ENCODE measurements at regions not wholly inside any gene's neighbourhood (a gene's known extent, or its start where the extent isn't known, plus 50 kb on each side); places are given as distances from the start of the nearest gene placed in this dataset.

DNA sequence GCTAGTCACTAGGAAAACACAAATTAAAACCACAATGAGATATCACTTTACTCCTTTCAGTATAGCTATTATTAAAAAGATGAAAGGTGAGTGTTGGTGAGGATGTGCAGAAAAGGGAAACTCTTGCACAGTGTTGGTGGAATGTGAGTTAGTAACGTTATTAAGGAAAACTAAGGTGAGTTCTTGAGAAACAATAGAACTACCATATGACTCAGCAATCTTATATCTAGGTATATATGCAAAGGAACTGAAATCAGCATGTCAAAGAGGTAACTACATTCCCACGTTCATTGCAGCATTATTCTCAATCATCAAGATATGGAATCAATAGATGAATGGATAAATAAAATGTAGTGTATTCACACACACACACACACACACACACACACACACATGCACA is 117.3 kb upstream of the HNMT start:
- peaks cover 6% of the 10 kb centered on the region; the same call in 1 of the 2 replicates for H3K9me3 ChIP-seq (ENCODE audit: insufficient read depth, low read depth, low read length)

DNA sequence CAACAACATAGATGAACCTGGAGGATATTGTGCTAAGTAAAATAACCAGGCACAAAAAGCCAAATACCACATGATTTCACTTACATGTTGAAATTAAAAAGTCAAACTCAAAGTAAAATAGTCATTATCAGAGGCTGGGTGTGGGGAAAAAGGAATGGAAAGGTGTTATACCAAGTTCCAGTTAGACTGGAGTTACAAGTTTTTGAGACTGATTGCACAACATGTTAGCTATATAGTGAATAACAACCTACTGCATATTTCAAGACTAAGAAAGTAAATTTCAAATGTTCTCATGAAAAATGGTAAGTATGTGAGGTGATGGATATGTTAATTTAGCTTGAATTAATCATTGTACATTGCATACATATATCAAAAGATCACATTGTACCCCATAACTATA is 116.8 kb upstream of the HNMT start:
- Histone ChIP-seq H3K4me3 (ENCODE audit: low read length) (no peak overlapping the region), H3K27me3 (ENCODE audit: insufficient read depth, low read length) (no peaks in the 10 kb centered on the region), H3K27ac (ENCODE audit: low read length) (no peak overlapping the region), H3K9me3 (ENCODE audit: insufficient read depth, low read depth, low read length) (peaks cover 6% of the 10 kb centered on the region; the same call in 1 of the 2 replicates), H3K4me1 (ENCODE audit: insufficient read depth, low read length) (peaks cover 13% of the 10 kb centered on the region), H3K36me3 (ENCODE audit: insufficient read depth, low read depth, low read length) (no peaks in the 10 kb centered on the region), H3K9ac (ENCODE audit: low read depth, low read length) (no peak overlapping the region)

More for the DNA sequence above, 117.3 kb upstream of the HNMT start:
- H3K4me1 ChIP-seq (ENCODE audit: insufficient read depth, low read length) = peaks cover 13% of the 10 kb centered on the region
- no peak overlapping the region for H3K9ac ChIP-seq (ENCODE audit: low read depth, low read length)
- no peaks in the 10 kb centered on the region for H3K27me3 ChIP-seq (ENCODE audit: insufficient read depth, low read length)
- no peak overlapping the region for H3K4me3 ChIP-seq (ENCODE audit: low read length)
- no peaks in the 10 kb centered on the region for H3K36me3 ChIP-seq (ENCODE audit: insufficient read depth, low read depth, low read length)
- H3K27ac ChIP-seq (ENCODE audit: low read length) = no peak overlapping the region

DNA sequence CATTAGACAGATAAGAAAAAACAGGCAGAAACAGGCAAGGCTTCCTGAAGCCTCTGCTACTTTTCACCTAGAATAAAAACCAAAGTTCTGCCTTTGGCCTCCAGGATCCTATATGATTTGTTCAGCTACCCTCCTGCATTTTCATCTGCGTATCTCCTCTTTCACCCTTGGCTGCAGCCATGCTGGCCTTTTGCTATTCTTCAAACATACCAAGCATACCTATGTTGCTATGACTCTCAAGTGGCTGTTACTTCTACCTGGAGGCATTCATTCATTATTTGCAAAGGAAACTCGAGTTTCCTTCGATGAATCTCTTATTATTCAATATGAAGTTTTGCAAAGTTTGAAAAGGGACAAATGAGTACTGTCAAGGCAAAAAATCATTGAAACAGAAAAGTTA is 106.4 kb upstream of the HNMT start:
- H3K27ac ChIP-seq (ENCODE audit: low read length) = no peak overlapping the region
- H3K9me3 ChIP-seq (ENCODE audit: insufficient read depth, low read depth, low read length) = no peaks in the 10 kb centered on the region
- no peaks in the 10 kb centered on the region for H3K27me3 ChIP-seq (ENCODE audit: insufficient read depth, low read length)
- H3K4me3 ChIP-seq (ENCODE audit: low read length) = 0 out of 2 replicates have a peak overlapping the region, but pooled peaks have one; percentile 20
- H3K4me1 ChIP-seq (ENCODE audit: insufficient read depth, low read length) = peaks cover 13% of the 10 kb centered on the region; the same call in 1 of the 2 replicates
- H3K36me3 ChIP-seq (ENCODE audit: insufficient read depth, low read depth, low read length) = no peaks in the 10 kb centered on the region
- H3K9ac ChIP-seq (ENCODE audit: low read depth, low read length) = no peak overlapping the region

DNA sequence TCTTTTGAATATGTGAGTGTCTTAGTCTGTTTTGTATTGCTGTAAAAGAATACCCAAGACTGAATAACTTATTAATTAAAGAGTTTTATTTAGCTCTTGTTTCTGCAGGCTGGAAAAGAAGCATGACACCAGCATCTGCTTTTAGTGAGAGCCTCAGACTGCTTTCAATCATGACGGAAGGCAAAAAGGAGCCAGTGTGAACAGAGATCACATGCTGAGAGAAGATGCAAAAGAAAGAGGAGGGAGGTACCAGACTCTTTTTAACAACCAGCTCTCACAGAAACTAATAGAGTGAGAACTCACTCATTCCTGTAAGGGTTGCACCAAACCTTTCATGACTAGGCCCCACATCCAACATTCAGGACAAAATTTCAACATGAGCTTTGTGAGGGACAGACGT is 101.6 kb upstream of the HNMT start:
- Histone ChIP-seq H3K4me1 (ENCODE audit: insufficient read depth, low read length) (peaks cover 16% of the 10 kb centered on the region), H3K27me3 (ENCODE audit: insufficient read depth, low read length) (no peaks in the 10 kb centered on the region), H3K9ac (ENCODE audit: low read depth, low read length) (no peak overlapping the region), H3K4me3 (ENCODE audit: low read length) (no peak overlapping the region), H3K9me3 (ENCODE audit: insufficient read depth, low read depth, low read length) (no peaks in the 10 kb centered on the region), H3K36me3 (ENCODE audit: insufficient read depth, low read depth, low read length) (no peaks in the 10 kb centered on the region), H3K27ac (ENCODE audit: low read length) (no peak overlapping the region)

DNA sequence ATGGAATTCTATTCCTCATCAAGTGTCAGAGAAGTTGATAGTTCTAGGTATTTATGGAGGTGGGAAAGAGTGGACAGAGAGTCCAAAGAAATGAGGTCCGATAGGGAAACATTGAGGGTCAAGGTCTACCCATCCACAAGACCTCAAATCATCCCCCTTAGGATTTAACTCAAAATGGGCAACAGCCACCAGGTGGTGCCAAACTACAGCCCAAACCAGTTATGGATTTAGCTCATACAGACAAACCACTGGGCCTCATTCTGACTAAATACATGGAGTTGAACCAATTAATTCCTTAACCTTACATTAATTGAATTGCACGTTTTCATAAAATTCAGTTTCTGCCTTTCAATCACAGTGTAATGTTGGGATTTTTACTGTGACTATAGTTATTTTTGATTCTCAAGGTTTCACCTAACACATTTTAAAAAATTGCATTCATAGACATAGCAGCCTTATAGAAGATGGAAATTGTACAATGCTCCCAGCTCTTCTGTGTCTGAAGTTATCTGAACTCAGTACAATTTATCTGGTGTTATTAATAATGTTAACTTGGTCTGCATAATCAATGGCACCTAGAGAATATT is 98.2 kb upstream of the HNMT start:
- Histone ChIP-seq H3K36me3 (ENCODE audit: insufficient read depth, low read depth, low read length) (no peaks in the 10 kb centered on the region), H3K9me3 (ENCODE audit: insufficient read depth, low read depth, low read length) (no peaks in the 10 kb centered on the region), H3K4me1 (ENCODE audit: insufficient read depth, low read length) (peaks cover 12% of the 10 kb centered on the region), H3K4me3 (ENCODE audit: low read length) (no peak overlapping the region), H3K27ac (ENCODE audit: low read length) (no peak overlapping the region), H3K9ac (ENCODE audit: low read depth, low read length) (no peak overlapping the region), H3K27me3 (ENCODE audit: insufficient read depth, low read length) (no peaks in the 10 kb centered on the region)

GRCh38 chr2:137870682-137871081 is 93.6 kb upstream of the HNMT start:
- no peak overlapping the region for H3K4me3 ChIP-seq (ENCODE audit: low read length)
- no peaks in the 10 kb centered on the region for H3K9me3 ChIP-seq (ENCODE audit: insufficient read depth, low read depth, low read length)
- no peaks in the 10 kb centered on the region for H3K36me3 ChIP-seq (ENCODE audit: insufficient read depth, low read depth, low read length)
- no peak overlapping the region for H3K27ac ChIP-seq (ENCODE audit: low read length)
- no peaks in the 10 kb centered on the region for H3K27me3 ChIP-seq (ENCODE audit: insufficient read depth, low read length)
- no peaks in the 10 kb centered on the region for H3K4me1 ChIP-seq (ENCODE audit: insufficient read depth, low read length)
- no peak overlapping the region for H3K9ac ChIP-seq (ENCODE audit: low read depth, low read length)

DNA sequence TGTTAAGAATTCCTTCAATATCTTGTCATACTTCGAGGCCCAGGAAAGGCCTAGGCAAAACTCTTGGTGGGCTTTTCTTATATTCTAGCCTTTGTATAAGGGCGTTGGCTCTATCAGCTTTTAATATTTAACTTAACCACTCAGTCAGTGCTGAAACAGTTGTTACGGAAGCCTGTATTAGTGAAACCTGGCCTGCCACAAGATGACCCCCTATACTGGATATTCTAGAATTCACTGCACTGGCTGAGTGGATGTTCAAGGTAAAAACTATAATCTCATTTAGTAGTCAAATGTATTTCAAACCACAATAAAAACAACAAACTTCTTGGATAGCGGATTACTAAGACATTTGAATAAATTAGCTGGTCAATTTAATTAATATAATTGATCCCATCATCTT is 91.7 kb upstream of the HNMT start:
- no peaks in the 10 kb centered on the region for H3K36me3 ChIP-seq (ENCODE audit: insufficient read depth, low read depth, low read length)
- no peaks in the 10 kb centered on the region for H3K4me1 ChIP-seq (ENCODE audit: insufficient read depth, low read length)
- no peaks in the 10 kb centered on the region for H3K9me3 ChIP-seq (ENCODE audit: insufficient read depth, low read depth, low read length)
- H3K4me3 ChIP-seq (ENCODE audit: low read length) = no peak overlapping the region
- H3K27me3 ChIP-seq (ENCODE audit: insufficient read depth, low read length) = no peaks in the 10 kb centered on the region
- no peak overlapping the region for H3K27ac ChIP-seq (ENCODE audit: low read length)
- no peak overlapping the region for H3K9ac ChIP-seq (ENCODE audit: low read depth, low read length)

DNA sequence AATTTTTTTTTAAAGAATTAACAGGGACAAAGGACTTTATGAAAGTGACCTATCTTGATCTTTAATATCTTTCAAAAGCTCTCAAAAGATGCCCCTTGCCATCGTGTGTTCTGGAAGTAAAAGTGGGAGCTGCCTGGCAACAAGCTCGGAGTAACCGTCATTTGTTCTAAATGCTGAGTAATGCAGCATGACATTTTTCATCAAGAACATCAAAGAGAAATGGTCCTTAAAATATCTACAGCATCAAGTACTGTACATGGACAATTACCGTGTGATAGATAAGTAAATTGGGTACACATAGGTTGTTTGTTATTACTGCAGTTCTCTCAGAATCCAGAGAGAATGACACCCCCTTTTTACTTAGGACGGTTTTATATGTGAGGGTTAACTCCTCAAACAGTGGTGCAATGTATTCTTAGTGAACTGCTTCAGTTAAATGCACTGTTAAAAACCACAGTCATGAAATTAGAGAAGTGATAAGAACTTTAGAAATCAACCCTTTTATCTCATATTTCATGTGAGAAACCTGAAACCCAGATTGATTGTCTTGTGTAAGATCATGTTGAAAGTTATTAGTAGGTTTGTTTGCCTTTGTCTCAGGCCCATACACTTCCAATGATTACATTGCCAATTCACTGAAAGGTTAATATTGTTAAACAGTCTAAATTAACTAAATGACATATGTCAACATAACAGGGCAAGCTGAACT is 90.6 kb upstream of the HNMT start:
- no peaks in the 10 kb centered on the region for H3K9me3 ChIP-seq (ENCODE audit: insufficient read depth, low read depth, low read length)
- no peaks in the 10 kb centered on the region for H3K36me3 ChIP-seq (ENCODE audit: insufficient read depth, low read depth, low read length)
- no peak overlapping the region for H3K4me3 ChIP-seq (ENCODE audit: low read length)
- no peak overlapping the region for H3K27ac ChIP-seq (ENCODE audit: low read length)
- no peaks in the 10 kb centered on the region for H3K4me1 ChIP-seq (ENCODE audit: insufficient read depth, low read length)
- H3K9ac ChIP-seq (ENCODE audit: low read depth, low read length) = no peak overlapping the region
- H3K27me3 ChIP-seq (ENCODE audit: insufficient read depth, low read length) = no peaks in the 10 kb centered on the region

DNA sequence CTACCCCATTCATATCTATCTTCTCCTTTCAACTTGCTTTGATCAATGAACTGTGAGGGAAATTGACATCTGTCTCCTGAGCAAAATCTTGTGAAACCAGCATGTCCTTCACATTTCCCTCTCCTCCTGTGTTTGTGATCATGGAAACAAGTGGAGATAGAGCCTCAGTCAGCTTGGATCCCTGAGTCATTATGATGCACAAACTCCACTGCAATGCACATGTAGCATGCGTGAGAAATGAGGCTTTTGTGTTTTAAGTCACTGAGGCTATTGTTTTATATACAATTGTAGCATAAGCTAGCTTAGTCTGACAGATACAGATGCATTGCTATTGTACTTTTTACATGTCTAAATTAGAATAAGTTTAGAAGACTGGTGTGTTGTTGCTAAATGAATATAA is 85.2 kb upstream of the HNMT start:
- no peak overlapping the region for H3K4me3 ChIP-seq (ENCODE audit: low read length)
- no peak overlapping the region for H3K27ac ChIP-seq (ENCODE audit: low read length)
- no peaks in the 10 kb centered on the region for H3K4me1 ChIP-seq (ENCODE audit: insufficient read depth, low read length)
- no peaks in the 10 kb centered on the region for H3K27me3 ChIP-seq (ENCODE audit: insufficient read depth, low read length)
- H3K9me3 ChIP-seq (ENCODE audit: insufficient read depth, low read depth, low read length) = no peaks in the 10 kb centered on the region
- H3K9ac ChIP-seq (ENCODE audit: low read depth, low read length) = no peak overlapping the region
- H3K36me3 ChIP-seq (ENCODE audit: insufficient read depth, low read depth, low read length) = no peaks in the 10 kb centered on the region

GRCh38 chr2:137881711-137882110 is 82.6 kb upstream of the HNMT start:
- no peaks in the 10 kb centered on the region for H3K27me3 ChIP-seq (ENCODE audit: insufficient read depth, low read length)
- H3K36me3 ChIP-seq (ENCODE audit: insufficient read depth, low read depth, low read length) = no peaks in the 10 kb centered on the region
- no peak overlapping the region for H3K4me3 ChIP-seq (ENCODE audit: low read length)
- no peak overlapping the region for H3K27ac ChIP-seq (ENCODE audit: low read length)
- no peak overlapping the region for H3K9ac ChIP-seq (ENCODE audit: low read depth, low read length)
- H3K9me3 ChIP-seq (ENCODE audit: insufficient read depth, low read depth, low read length) = no peaks in the 10 kb centered on the region
- H3K4me1 ChIP-seq (ENCODE audit: insufficient read depth, low read length) = no peaks in the 10 kb centered on the region

DNA sequence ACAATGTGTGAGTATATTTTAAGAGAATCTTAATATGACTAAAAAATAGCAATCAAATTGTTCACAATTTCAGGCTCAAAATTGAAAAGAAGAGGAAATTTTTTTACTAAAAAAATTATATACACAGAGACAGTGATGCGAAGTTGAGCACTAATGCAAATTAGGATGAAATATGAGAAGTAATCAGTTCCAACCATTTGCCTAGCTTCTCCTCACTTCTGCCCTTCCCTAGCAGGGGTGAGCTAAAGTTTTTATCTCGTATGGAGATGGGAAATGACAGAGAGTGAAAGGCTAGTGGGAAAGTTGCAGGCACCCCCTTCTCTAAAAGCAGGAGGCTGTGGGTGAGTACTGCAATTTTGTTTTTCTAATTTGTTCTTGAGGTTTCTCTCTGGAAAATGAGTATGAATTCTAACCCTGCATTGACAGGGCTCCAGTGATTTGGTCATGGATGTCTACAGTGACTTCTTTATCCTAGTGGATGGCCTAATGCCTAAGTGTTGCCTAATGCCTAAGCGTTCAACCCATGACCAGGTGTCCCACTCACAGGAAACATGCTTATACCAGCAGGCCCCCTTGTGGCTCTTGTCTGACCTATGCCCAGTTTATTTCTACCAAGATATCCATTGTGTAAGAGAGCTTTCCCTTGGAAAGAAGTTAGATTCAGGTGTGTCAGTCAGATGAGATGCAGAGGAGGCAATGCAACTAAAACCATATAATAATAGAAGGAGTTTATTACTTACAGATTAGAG is 78.0 kb upstream of the HNMT start:
- Histone ChIP-seq H3K9me3 (ENCODE audit: insufficient read depth, low read depth, low read length) (no peaks in the 10 kb centered on the region), H3K36me3 (ENCODE audit: insufficient read depth, low read depth, low read length) (no peaks in the 10 kb centered on the region), H3K4me1 (ENCODE audit: insufficient read depth, low read length) (no peaks in the 10 kb centered on the region; the same call in 1 of the 2 replicates), H3K9ac (ENCODE audit: low read depth, low read length) (no peak overlapping the region), H3K27me3 (ENCODE audit: insufficient read depth, low read length) (no peaks in the 10 kb centered on the region), H3K27ac (ENCODE audit: low read length) (no peak overlapping the region), H3K4me3 (ENCODE audit: low read length) (no peak overlapping the region)

- H3K9me3 ChIP-seq (ENCODE audit: insufficient read depth, low read depth, low read length) = no peaks in the 10 kb centered on the region
- no peaks in the 10 kb centered on the region for H3K27me3 ChIP-seq (ENCODE audit: insufficient read depth, low read length)
- no peaks in the 10 kb centered on the region for H3K36me3 ChIP-seq (ENCODE audit: insufficient read depth, low read depth, low read length)
- H3K27ac ChIP-seq (ENCODE audit: low read length) = no peak overlapping the region
- H3K4me1 ChIP-seq (ENCODE audit: insufficient read depth, low read length) = no peaks in the 10 kb centered on the region; the same call in 1 of the 2 replicates
- no peak overlapping the region for H3K4me3 ChIP-seq (ENCODE audit: low read length)
- H3K9ac ChIP-seq (ENCODE audit: low read depth, low read length) = no peak overlapping the region
These were observed 75.4 kb upstream of the HNMT start for GRCh38 chr2:137888845-137889244.

All from iPS-20b (cell line).